ENCODE measurements at regions not wholly inside any gene's neighbourhood (a gene's known extent, or its start where the extent isn't known, plus 50 kb on each side); places are given as distances from the start of the nearest gene placed in this dataset.

- Histone ChIP-seq H3K4me3 (ENCODE audit: insufficient read depth, low read depth, low read length) (no peak overlapping the region), H3K9ac (ENCODE audit: low read length) (no peak overlapping the region), H3K79me2 (ENCODE audit: insufficient read depth, low read length) (no peaks in the 10 kb centered on the region), H2AFZ (ENCODE audit: low read depth, low read length) (no peak overlapping the region), H3K27me3 (ENCODE audit: insufficient read depth, low read length) (no peaks in the 10 kb centered on the region), H3K4me1 (ENCODE audit: insufficient read depth, low read length) (no peaks in the 10 kb centered on the region), H3K36me3 (ENCODE audit: insufficient read depth, low read length) (no peaks in the 10 kb centered on the region), H4K20me1 (ENCODE audit: insufficient read depth, low read length) (no peaks in the 10 kb centered on the region), H3K4me2 (ENCODE audit: low read length) (no peak overlapping the region), H3K9me3 (ENCODE audit: insufficient read depth, low read depth, low read length) (no peaks in the 10 kb centered on the region), H3K27ac (ENCODE audit: low read depth, low read length) (no peak overlapping the region)
- H3K4me1 Mint-ChIP-seq (ENCODE audit: low read depth, unreplicated experiment), result no peaks in the 10 kb centered on the region
- no peaks in the 10 kb centered on the region for H3K36me3 Mint-ChIP-seq (ENCODE audit: low read depth, unreplicated experiment)
- no peaks in the 10 kb centered on the region for H3K27me3 Mint-ChIP-seq (ENCODE audit: low read depth, unreplicated experiment)
- DNase-seq (ENCODE audit: low read depth), result peak; percentile 56
- H3K9me3 Mint-ChIP-seq (ENCODE audit: unreplicated experiment), result no peaks in the 10 kb centered on the region
- FAIRE-seq, result peak; percentile 93
- H3K27ac Mint-ChIP-seq (ENCODE audit: unreplicated experiment), result no peak overlapping the region
- H3K4me3 Mint-ChIP-seq (ENCODE audit: unreplicated experiment), result no peak overlapping the region
- TF ChIP-seq EZH2 (IDR thresholded peaks at IDR 0.05; ENCODE audit: insufficient read depth, low read length) (no peak), CTCF (IDR thresholded peaks at IDR 0.05; ENCODE audit: insufficient read depth, low read depth, low read length) (peak; percentile 76)
Observed at GRCh38 chr7:38107486-38107893, 70.6 kb upstream of the STARD3NL start.

GRCh38 chr7:38112075-38112474 is 66.0 kb upstream of the STARD3NL start:
- Mint-ChIP-seq H3K9me3 (ENCODE audit: unreplicated experiment) (no peaks in the 10 kb centered on the region), H3K4me1 (ENCODE audit: low read depth, unreplicated experiment) (no peaks in the 10 kb centered on the region), H3K4me3 (ENCODE audit: unreplicated experiment) (no peak overlapping the region), H3K27me3 (ENCODE audit: low read depth, unreplicated experiment) (peaks cover under 1% of the 10 kb centered on the region), H3K27ac (ENCODE audit: unreplicated experiment) (no peak overlapping the region), H3K36me3 (ENCODE audit: low read depth, unreplicated experiment) (no peaks in the 10 kb centered on the region)
- no peaks in the 10 kb centered on the region for H4K20me1 ChIP-seq (ENCODE audit: insufficient read depth, low read length)
- no peak overlapping the region for H3K27ac ChIP-seq (ENCODE audit: low read depth, low read length)
- DNase-seq (ENCODE audit: low read depth) (no peak), FAIRE-seq (no peak)
- H3K79me2 ChIP-seq (ENCODE audit: insufficient read depth, low read length), result no peaks in the 10 kb centered on the region
- no peaks in the 10 kb centered on the region for H3K36me3 ChIP-seq (ENCODE audit: insufficient read depth, low read length)
- H3K27me3 ChIP-seq (ENCODE audit: insufficient read depth, low read length), result peaks cover 3% of the 10 kb centered on the region
- no peak overlapping the region for H3K9ac ChIP-seq (ENCODE audit: low read length)
- no peak overlapping the region for H2AFZ ChIP-seq (ENCODE audit: low read depth, low read length)
- TF ChIP-seq CTCF (IDR thresholded peaks at IDR 0.05; ENCODE audit: insufficient read depth, low read depth, low read length), result no peak
- TF ChIP-seq EZH2 (IDR thresholded peaks at IDR 0.05; ENCODE audit: insufficient read depth, low read length), result no peak
- H3K4me2 ChIP-seq (ENCODE audit: low read length), result no peak overlapping the region
- no peaks in the 10 kb centered on the region for H3K4me1 ChIP-seq (ENCODE audit: insufficient read depth, low read length)
- no peak overlapping the region for H3K4me3 ChIP-seq (ENCODE audit: insufficient read depth, low read depth, low read length)
- H3K9me3 ChIP-seq (ENCODE audit: insufficient read depth, low read depth, low read length), result no peaks in the 10 kb centered on the region

GRCh38 chr7:38120076-38120475 is 58.0 kb upstream of the STARD3NL start:
- H3K27ac Mint-ChIP-seq (ENCODE audit: unreplicated experiment), result no peak overlapping the region
- TF ChIP-seq CTCF (IDR thresholded peaks at IDR 0.05; ENCODE audit: insufficient read depth, low read depth, low read length), result no peak
- no peak for TF ChIP-seq EZH2 (IDR thresholded peaks at IDR 0.05; ENCODE audit: insufficient read depth, low read length)
- no peaks in the 10 kb centered on the region for H3K4me1 ChIP-seq (ENCODE audit: insufficient read depth, low read length)
- no peak overlapping the region for H3K4me3 Mint-ChIP-seq (ENCODE audit: unreplicated experiment)
- peaks cover 10% of the 10 kb centered on the region for H3K27me3 Mint-ChIP-seq (ENCODE audit: low read depth, unreplicated experiment)
- no peaks in the 10 kb centered on the region for H4K20me1 ChIP-seq (ENCODE audit: insufficient read depth, low read length)
- no peaks in the 10 kb centered on the region for H3K36me3 Mint-ChIP-seq (ENCODE audit: low read depth, unreplicated experiment)
- H3K36me3 ChIP-seq (ENCODE audit: insufficient read depth, low read length), result no peaks in the 10 kb centered on the region
- no peak for DNase-seq (ENCODE audit: low read depth)
- no peaks in the 10 kb centered on the region for H3K4me1 Mint-ChIP-seq (ENCODE audit: low read depth, unreplicated experiment)
- no peak overlapping the region for H3K9ac ChIP-seq (ENCODE audit: low read length)
- H3K9me3 ChIP-seq (ENCODE audit: insufficient read depth, low read depth, low read length), result no peaks in the 10 kb centered on the region
- no peak overlapping the region for H3K4me2 ChIP-seq (ENCODE audit: low read length)
- no peak overlapping the region for H3K4me3 ChIP-seq (ENCODE audit: insufficient read depth, low read depth, low read length)
- H2AFZ ChIP-seq (ENCODE audit: low read depth, low read length), result no peak overlapping the region
- H3K27me3 ChIP-seq (ENCODE audit: insufficient read depth, low read length), result peaks cover 3% of the 10 kb centered on the region
- no peak for FAIRE-seq
- no peak overlapping the region for H3K27ac ChIP-seq (ENCODE audit: low read depth, low read length)
- no peaks in the 10 kb centered on the region for H3K79me2 ChIP-seq (ENCODE audit: insufficient read depth, low read length)
- no peaks in the 10 kb centered on the region for H3K9me3 Mint-ChIP-seq (ENCODE audit: unreplicated experiment)

All from astrocyte (in vitro differentiated cells and primary cell).